GM06990 (cell line): ENCODE measurements at regions not wholly inside any gene's neighbourhood (a gene's known extent, or its start where the extent isn't known, plus 50 kb on each side); places are given as distances from the start of the nearest gene placed in this dataset.

ENCODE experiments used
- DNase-seq: peaks from one replicate; pipeline ENCODE4 v3.0.0-alpha.2; 2011; ENCODE audit not compliant: insufficient read length; ENCODE audit errors: extremely low read depth
- H3K27me3 ChIP-seq: replicated peaks from 2 replicates; pipeline ENCODE4 v1.6.0; 2011; ENCODE audit warnings: low read length; ENCODE audit not compliant: control insufficient read depth, insufficient read depth
- H3K36me3 ChIP-seq: 2 replicates; pipeline ENCODE4 v1.5.1; 2011; ENCODE audit warnings: low read length; ENCODE audit not compliant: control insufficient read depth, insufficient read depth
- H3K4me3 ChIP-seq: replicated peaks from 2 replicates; pipeline ENCODE4 v1.5.1; 2011; ENCODE audit warnings: low read depth, mild to moderate bottlenecking, control low read depth, low read length
- TF ChIP-seq, protein P1 (sequence below): IDR thresholded peaks from 2 replicates; pipeline ENCODE4 v1.5.1; 2011; ENCODE audit warnings: low read length, control low read depth, mild to moderate bottlenecking, inconsistent platforms; ENCODE audit not compliant: insufficient read depth, poor library complexity, severe bottlenecking

DNA sequence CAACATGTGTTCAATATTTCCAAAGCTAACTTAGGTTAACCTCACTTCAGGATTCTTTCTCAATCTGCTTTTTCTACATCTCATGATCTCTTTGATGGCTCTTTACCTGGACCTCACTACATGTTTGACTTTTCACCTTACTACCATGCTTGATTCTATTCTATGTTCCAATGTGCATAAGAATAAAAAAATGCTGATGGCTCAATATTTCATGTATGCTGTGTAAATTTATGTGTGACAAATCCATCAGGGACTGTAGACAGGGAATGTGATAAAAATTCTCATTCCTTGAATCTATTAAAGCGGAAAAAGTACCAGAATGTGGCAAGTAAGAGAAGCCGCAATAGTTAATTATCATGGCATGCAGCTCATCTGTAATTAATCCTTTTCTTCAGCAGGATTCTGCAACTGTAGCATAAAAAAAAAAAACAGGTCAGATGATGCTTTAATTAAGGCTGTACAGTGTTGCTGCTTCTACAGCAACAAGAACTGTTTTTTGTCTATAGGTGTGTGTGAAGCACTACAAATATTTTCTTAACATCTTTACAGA is 276.9 kb upstream of the PRKD1 start:
- DNase-seq, result no peak
- Histone ChIP-seq H3K4me3 (no peak overlapping the region), H3K36me3 (no peaks in the 10 kb centered on the region), H3K27me3 (no peaks in the 10 kb centered on the region)
- TF ChIP-seq, protein P1, sequence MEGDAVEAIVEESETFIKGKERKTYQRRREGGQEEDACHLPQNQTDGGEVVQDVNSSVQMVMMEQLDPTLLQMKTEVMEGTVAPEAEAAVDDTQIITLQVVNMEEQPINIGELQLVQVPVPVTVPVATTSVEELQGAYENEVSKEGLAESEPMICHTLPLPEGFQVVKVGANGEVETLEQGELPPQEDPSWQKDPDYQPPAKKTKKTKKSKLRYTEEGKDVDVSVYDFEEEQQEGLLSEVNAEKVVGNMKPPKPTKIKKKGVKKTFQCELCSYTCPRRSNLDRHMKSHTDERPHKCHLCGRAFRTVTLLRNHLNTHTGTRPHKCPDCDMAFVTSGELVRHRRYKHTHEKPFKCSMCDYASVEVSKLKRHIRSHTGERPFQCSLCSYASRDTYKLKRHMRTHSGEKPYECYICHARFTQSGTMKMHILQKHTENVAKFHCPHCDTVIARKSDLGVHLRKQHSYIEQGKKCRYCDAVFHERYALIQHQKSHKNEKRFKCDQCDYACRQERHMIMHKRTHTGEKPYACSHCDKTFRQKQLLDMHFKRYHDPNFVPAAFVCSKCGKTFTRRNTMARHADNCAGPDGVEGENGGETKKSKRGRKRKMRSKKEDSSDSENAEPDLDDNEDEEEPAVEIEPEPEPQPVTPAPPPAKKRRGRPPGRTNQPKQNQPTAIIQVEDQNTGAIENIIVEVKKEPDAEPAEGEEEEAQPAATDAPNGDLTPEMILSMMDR, result no peak

DNA sequence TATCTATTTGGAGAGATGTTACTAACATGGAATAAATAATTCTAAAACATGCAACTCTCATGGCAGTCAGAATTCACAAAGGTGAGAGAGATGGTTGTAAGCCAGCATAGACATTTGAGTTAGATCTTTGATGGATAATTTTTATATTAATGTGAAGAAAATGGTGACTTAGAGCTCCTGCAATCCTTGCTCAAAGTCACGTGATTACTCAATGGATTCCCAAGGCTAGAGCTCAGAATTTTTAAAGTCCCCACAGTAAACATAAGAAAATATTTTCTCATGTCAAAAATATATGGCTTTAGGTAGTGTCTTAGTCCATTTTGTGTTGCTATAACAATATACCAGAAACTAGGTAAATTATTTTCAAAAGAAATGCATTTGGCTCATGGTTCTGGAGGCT is 281.5 kb upstream of the PRKD1 start:
- H3K4me3 ChIP-seq, result no peak overlapping the region
- no peaks in the 10 kb centered on the region for H3K27me3 ChIP-seq
- TF ChIP-seq, protein P1, result no peak
- DNase-seq, result no peak
- no peaks in the 10 kb centered on the region for H3K36me3 ChIP-seq

DNA sequence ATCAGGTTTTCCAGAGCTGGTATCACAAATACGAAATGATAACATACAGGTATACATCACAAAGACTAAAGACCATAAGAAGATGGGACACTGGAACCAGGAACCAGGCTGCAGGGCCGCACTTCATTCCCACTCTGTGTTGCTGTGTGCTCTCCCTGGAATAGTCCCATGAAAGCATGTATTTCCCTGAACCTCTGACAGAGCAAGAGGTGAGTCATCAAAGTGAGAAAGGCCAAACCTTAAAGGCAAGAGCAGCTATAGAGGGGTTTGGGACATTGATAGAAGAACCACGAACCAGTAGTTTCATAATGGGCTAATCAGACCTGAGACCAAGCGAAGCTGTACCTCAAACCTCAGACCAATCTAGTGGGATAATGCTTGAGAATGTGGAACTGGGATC is 283.0 kb upstream of the PRKD1 start:
- no peak overlapping the region for H3K4me3 ChIP-seq
- TF ChIP-seq, protein P1, result no peak
- no peaks in the 10 kb centered on the region for H3K36me3 ChIP-seq
- DNase-seq, result no peak
- H3K27me3 ChIP-seq, result no peaks in the 10 kb centered on the region

DNA sequence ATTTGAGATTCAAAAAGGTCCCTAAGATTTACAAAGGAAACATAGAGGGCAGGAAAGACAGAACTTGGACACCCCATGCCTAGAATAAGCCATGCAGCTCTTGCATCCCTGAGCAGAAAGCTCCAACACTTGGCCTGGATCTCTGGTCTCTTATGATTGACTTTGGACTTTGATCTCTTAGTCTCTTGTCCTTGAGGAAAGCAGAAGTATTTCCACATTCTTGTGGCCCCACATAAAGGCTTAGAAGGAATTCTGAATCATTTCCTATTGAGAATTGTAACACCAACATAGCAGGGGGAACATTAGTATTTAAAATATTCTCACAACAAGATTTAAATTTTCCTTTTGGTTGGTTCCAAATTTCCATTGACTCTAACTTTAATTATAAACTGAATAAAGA is 283.7 kb upstream of the PRKD1 start:
- no peak overlapping the region for H3K4me3 ChIP-seq
- H3K36me3 ChIP-seq, result no peaks in the 10 kb centered on the region
- DNase-seq, result no peak
- H3K27me3 ChIP-seq, result no peaks in the 10 kb centered on the region
- TF ChIP-seq, protein P1, result no peak

DNA sequence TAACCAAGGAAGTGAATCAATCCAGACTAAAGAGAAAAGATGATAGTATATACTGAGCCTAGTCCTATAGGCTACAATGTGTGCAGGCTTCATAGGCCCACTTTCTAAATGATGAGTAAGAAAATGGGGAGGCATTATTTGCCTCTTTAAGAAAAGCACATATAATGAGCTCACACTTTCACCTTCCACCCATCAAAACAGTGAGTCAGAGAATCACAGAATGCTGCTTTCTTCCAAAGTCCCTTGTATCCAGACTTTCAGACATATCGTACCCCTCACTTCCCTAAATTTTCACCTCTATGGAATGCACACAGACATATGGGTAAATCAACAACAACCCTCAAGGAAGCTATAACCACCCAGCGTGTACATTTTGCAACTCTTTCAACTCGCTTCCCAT is 286.4 kb upstream of the PRKD1 start:
- DNase-seq, result no peak
- Histone ChIP-seq H3K36me3 (no peaks in the 10 kb centered on the region), H3K4me3 (no peak overlapping the region)

More for the DNA sequence above, 286.4 kb upstream of the PRKD1 start:
- TF ChIP-seq, protein P1, result no peak
- H3K27me3 ChIP-seq, result no peaks in the 10 kb centered on the region
